ENCODE measurements at regions not wholly inside any gene's neighbourhood (a gene's known extent, or its start where the extent isn't known, plus 50 kb on each side); places are given as distances from the start of the nearest gene placed in this dataset.

DNA sequence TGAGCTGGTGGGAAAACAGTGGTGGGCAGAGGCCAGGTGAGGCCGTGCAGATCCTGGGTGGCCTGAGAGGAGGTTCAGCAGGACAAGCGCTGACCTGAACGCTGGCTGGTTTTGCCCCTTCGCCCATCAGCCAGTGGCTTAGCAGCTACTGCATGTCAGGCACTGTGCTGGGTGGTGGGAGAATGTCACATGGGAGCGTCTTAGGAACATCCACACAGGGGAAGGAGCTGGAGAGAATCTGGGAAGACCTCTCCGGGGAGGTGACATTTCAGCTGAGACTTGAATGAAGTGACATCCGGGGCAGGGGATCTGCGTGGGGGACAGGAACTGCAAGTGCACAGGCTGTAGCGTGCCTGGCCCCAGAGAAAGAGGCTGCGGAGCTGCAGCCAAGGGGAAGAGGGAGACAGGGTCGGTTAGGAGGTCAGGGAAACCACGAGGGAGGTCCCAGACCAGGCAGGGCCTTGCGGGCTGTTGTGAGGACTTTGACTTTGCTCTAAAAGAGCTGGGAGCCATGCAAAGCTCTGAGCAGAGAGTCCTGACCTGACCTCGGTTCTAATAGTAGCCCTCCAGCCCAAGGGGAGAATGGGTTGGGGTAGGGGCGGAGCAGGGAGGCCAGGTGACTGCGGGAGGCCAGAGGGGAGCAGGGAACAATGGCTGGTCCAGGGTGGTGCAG, 156.8 kb upstream of the PTPN1 start:
- Histone ChIP-seq H3K4me1 (no peaks in the 10 kb centered on the region), H3K9me3 (ENCODE audit: control insufficient read depth, low read length) (no peaks in the 10 kb centered on the region), H3K79me2 (no peaks in the 10 kb centered on the region), H3K27me3 (ENCODE audit: control insufficient read depth, insufficient read depth, low read length) (no peaks in the 10 kb centered on the region), H3K27ac (no peak overlapping the region), H3K36me3 (ENCODE audit: control insufficient read depth, insufficient read depth, low read length) (no peaks in the 10 kb centered on the region), H3K4me3 (ENCODE audit: low read depth, low read length) (no peak overlapping the region), H3K9ac (no peak overlapping the region), H2AFZ (no peak overlapping the region), H3K4me2 (ENCODE audit: low read length) (no peak overlapping the region)
- TF ChIP-seq, protein P1, sequence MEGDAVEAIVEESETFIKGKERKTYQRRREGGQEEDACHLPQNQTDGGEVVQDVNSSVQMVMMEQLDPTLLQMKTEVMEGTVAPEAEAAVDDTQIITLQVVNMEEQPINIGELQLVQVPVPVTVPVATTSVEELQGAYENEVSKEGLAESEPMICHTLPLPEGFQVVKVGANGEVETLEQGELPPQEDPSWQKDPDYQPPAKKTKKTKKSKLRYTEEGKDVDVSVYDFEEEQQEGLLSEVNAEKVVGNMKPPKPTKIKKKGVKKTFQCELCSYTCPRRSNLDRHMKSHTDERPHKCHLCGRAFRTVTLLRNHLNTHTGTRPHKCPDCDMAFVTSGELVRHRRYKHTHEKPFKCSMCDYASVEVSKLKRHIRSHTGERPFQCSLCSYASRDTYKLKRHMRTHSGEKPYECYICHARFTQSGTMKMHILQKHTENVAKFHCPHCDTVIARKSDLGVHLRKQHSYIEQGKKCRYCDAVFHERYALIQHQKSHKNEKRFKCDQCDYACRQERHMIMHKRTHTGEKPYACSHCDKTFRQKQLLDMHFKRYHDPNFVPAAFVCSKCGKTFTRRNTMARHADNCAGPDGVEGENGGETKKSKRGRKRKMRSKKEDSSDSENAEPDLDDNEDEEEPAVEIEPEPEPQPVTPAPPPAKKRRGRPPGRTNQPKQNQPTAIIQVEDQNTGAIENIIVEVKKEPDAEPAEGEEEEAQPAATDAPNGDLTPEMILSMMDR (IDR thresholded peaks at IDR 0.05): no peak

DNA sequence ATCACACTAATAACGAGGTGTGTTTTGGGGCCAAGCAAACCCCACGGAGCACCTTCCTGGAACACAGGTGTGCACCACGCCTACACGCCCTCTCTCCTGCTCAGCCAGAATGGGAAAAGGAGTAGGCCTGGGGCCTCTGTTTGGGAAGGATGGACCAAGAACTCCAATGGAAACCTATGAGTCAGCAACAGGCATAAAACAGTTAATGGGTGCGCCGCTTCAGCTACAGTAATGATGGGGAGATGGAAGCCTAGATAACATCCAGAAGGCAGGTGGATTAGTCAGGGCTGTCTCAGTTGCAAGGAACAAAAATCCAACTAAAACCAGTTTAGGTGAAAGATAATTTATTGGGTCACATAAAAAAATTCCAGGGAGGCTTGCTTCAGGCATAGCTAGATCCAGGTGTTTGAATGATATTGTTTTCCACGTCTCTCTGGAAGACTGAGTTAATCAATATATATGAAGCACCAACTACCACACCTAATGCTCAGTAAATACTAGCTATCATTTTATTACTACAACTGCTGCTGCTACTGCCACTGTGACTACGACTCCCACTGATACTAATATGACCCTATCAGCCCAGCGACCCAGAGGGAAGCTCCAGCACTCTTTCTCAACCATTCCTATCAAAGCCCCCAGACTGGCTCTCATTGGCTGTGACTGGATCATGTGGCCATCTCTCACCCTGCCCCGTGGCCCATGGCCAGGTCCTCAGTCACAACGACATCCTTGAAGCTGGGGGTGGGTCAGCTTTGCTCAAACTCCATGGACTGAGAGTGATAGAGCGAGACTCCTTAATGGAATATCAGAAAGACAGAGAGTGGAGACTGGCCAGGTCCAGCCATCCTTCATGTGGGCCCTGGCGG, 155.2 kb upstream of the PTPN1 start:
- Histone ChIP-seq H3K27me3 (ENCODE audit: control insufficient read depth, insufficient read depth, low read length) (no peaks in the 10 kb centered on the region), H3K36me3 (ENCODE audit: control insufficient read depth, insufficient read depth, low read length) (no peaks in the 10 kb centered on the region), H2AFZ (no peak overlapping the region), H3K79me2 (no peaks in the 10 kb centered on the region), H3K27ac (no peak overlapping the region), H3K9me3 (ENCODE audit: control insufficient read depth, low read length) (no peaks in the 10 kb centered on the region), H3K4me2 (ENCODE audit: low read length) (no peak overlapping the region), H3K4me1 (no peaks in the 10 kb centered on the region), H3K9ac (no peak overlapping the region), H3K4me3 (ENCODE audit: low read depth, low read length) (no peak overlapping the region)
- TF ChIP-seq, protein P1 (IDR thresholded peaks at IDR 0.05): no peak

DNA sequence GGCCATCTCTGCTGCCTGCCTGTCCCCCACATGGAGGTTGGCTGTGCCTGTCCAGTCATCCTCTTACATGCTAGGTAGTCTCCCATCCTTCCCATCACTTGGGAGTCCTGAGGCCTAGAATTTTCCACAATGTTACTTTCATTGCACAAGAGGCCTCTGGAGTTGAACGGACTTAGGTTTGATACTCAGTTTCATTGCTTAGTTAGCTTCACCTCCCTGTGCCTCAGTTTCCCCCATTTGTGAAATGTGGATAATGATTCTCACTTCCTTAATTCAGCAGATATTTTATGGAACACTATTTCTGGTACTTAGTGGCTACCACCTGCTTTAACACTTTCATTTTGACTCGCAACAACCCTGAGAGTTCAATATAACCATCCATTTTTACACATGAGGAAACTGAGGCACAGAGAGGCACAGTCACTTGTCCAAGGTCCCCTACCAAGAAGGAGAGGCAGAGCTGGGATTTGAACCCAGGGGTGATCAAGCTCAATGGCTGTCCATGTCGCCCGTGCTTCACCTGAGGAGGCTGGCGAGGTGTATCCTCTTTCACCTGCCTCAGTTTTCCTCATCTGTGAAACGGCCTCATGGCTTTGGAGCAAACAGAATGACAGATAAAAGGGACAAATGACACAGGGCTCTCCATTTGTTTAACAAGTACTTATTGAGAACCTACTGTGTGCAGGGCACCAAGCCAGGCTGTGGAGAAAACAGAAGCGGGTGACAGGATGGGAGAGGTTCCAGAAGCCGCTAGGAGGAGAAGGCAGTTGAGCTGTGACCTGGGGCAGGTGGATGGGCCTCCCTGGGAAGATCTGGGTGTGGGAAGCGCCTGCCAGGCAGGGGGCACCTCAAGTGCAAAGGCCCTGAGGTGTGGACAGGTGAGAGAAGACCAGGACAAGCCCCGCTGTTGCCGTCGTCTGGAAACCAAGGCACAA, 154.3 kb upstream of the PTPN1 start:
- no peaks in the 10 kb centered on the region for H3K79me2 ChIP-seq
- H3K36me3 ChIP-seq (ENCODE audit: control insufficient read depth, insufficient read depth, low read length): no peaks in the 10 kb centered on the region
- no peak overlapping the region for H3K9ac ChIP-seq
- TF ChIP-seq, protein P1 (IDR thresholded peaks at IDR 0.05): no peak
- H3K9me3 ChIP-seq (ENCODE audit: control insufficient read depth, low read length): no peaks in the 10 kb centered on the region
- no peak overlapping the region for H3K4me3 ChIP-seq (ENCODE audit: low read depth, low read length)
- no peaks in the 10 kb centered on the region for H3K27me3 ChIP-seq (ENCODE audit: control insufficient read depth, insufficient read depth, low read length)
- H3K4me2 ChIP-seq (ENCODE audit: low read length): no peak overlapping the region
- no peaks in the 10 kb centered on the region for H3K4me1 ChIP-seq
- H2AFZ ChIP-seq: no peak overlapping the region
- no peak overlapping the region for H3K27ac ChIP-seq

DNA sequence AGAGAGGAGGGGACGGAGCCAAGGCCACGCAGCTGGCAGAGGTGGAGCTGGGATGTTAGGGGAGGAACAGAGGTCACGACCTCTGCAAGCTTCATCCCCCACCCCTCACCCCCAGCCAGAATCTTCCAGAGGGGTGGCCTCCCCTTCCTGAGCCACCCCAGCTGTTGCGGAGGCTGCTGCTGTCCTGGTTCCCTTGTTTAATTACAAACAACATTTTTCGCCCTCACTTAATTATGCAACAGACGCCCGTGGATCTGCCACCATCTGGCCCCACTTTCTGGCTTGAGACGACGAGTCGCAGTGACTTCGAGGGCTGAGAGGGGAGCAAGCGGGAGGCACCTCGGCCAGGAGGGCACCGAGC, 153.7 kb upstream of the PTPN1 start:
- Histone ChIP-seq H3K4me3 (ENCODE audit: low read depth, low read length) (no peak overlapping the region), H3K9ac (no peak overlapping the region), H3K4me1 (no peaks in the 10 kb centered on the region), H3K79me2 (no peaks in the 10 kb centered on the region), H3K27me3 (ENCODE audit: control insufficient read depth, insufficient read depth, low read length) (no peaks in the 10 kb centered on the region), H3K27ac (no peak overlapping the region), H3K4me2 (ENCODE audit: low read length) (no peak overlapping the region), H2AFZ (no peak overlapping the region), H3K36me3 (ENCODE audit: control insufficient read depth, insufficient read depth, low read length) (no peaks in the 10 kb centered on the region), H3K9me3 (ENCODE audit: control insufficient read depth, low read length) (no peaks in the 10 kb centered on the region)
- TF ChIP-seq, protein P1 (IDR thresholded peaks at IDR 0.05): no peak

Measured in parathyroid adenoma (tissue), 2 donors.